GM12878 (cell line): ENCODE measurements at regions not wholly inside any gene's neighbourhood (a gene's known extent, or its start where the extent isn't known, plus 50 kb on each side); places are given as distances from the start of the nearest gene placed in this dataset.

Experiments used
- ATAC-seq: fragments of 200-7000 bp; cut with Tn5 transposase; 3 replicates; pipeline ENCODE4 v1.9.1; 2020; ENCODE audit warnings: mild to moderate bottlenecking, moderate library complexity
- BruUV-seq: library from RNA; stranded (reverse); fragments of 400-500 nt; replicated peaks from 2 replicates; lab custom pipeline; 2021; lab: Mats Ljungman, UMichigan
- CTCF ChIA-PET: fragments of 300-600 bp; sonication (Branson Sonifier 250); formaldehyde crosslinking; extraction: SDS; loops from one replicate; lab custom pipeline; 2021; ENCODE audit warnings: inconsistent platforms; lab: Yijun Ruan, JAX
- POLR2A ChIA-PET: fragments of 350-600 bp; formaldehyde crosslinking; extraction: SDS; loops from one replicate; lab custom pipeline; 2021; ENCODE audit warnings: inconsistent platforms; lab: Charles Lee
- RAD21 ChIA-PET: fragments of 300-600 bp; sonication (Branson Sonifier 250); formaldehyde crosslinking; loops from one replicate; lab custom pipeline; 2023; ENCODE audit warnings: antibody characterized with exemption; ENCODE audit not compliant: unreplicated experiment; lab: Charles Lee
- SMC1A ChIA-PET: fragments of 300-600 bp; sonication (Branson Sonifier 250); formaldehyde crosslinking; loops from one replicate; lab custom pipeline; 2023; ENCODE audit not compliant: unreplicated experiment, uncharacterized antibody; lab: Charles Lee
- DNase-seq: peaks from one replicate; pipeline ENCODE4 v3.0.0-alpha.2; 2011; ENCODE audit warnings: low read depth, low spot score
- FAIRE-seq: peaks from 3 replicates; lab custom pipeline; 2011; peaks lifted over from hg19 to GRCh38; lab: Jason Lieb, UNC
- H2AFZ ChIP-seq: 2 replicates; pipeline ENCODE4 v1.6.0; 2011; ENCODE audit warnings: low read depth, low read length, control low read depth; ENCODE audit not compliant: control insufficient read depth
- H3K27ac ChIP-seq: 2 replicates; pipeline ENCODE4 v1.5.1; 2011; ENCODE audit warnings: control low read depth; ENCODE audit not compliant: control insufficient read depth, insufficient read depth
- H3K27me3 ChIP-seq, 2 experiments: replicated peaks in 1 of 2; 2 replicates each; pipeline versions ENCODE4 v1.6.0 to v1.6.1; 2011; ENCODE audit warnings: low read length in 1 of 2; ENCODE audit not compliant: control insufficient read depth in 2 of 2, insufficient read depth in 2 of 2
- H3K36me3 ChIP-seq, 2 experiments: 2 replicates each; pipeline ENCODE4 v1.5.1; 2011; ENCODE audit warnings: low read length in 1 of 2; ENCODE audit not compliant: control insufficient read depth in 2 of 2, insufficient read depth in 2 of 2
- H3K4me1 ChIP-seq: 2 replicates; pipeline ENCODE4 v1.6.1; 2011; ENCODE audit warnings: mild to moderate bottlenecking, low read length, moderate library complexity, mixed read lengths; ENCODE audit not compliant: control insufficient read depth, insufficient read depth
- H3K4me2 ChIP-seq: 2 replicates; pipeline ENCODE4 v1.6.0; 2011; ENCODE audit warnings: control low read depth; ENCODE audit not compliant: control insufficient read depth, insufficient read depth
- H3K4me3 ChIP-seq: fragments of 200-600 bp; sonication (generic); 2 replicates; pipeline ENCODE4 v1.5.1; 2016
- H3K79me2 ChIP-seq: 2 replicates; pipeline ENCODE4 v1.6.0; 2011; ENCODE audit warnings: low read length; ENCODE audit not compliant: control insufficient read depth, insufficient read depth
- H3K9ac ChIP-seq: 2 replicates; pipeline ENCODE4 v1.8.0; 2011; ENCODE audit warnings: low read length, control low read depth, mixed read lengths; ENCODE audit not compliant: control insufficient read depth, insufficient read depth
- H3K9me3 ChIP-seq: replicated peaks from 3 replicates; pipeline ENCODE4 v1.5.1; 2011; ENCODE audit warnings: mild to moderate bottlenecking, low read length; ENCODE audit not compliant: control insufficient read depth, insufficient read depth
- H4K20me1 ChIP-seq: 2 replicates; pipeline ENCODE4 v1.6.0; 2011; ENCODE audit not compliant: control insufficient read depth, insufficient read depth
- EGR1 ChIP-seq, 2 experiments: IDR thresholded peaks; 1 replicate in 1 of 2; 2 replicates in 1 of 2; pipeline ENCODE4 v1.6.1; 2011 to 2012; ENCODE audit warnings: low read depth in 2 of 2, low read length in 2 of 2, borderline replicate concordance in 1 of 2, mild to moderate bottlenecking in 1 of 2, moderate library complexity in 1 of 2
- MEF2B ChIP-seq: fragments of 450-650 bp; IDR thresholded peaks from 2 replicates; pipeline ENCODE4 v1.6.1; 2018; ENCODE audit warnings: mild to moderate bottlenecking, moderate library complexity; ENCODE audit not compliant: partially characterized antibody, poor library complexity, severe bottlenecking
- NFYA ChIP-seq: IDR thresholded peaks from 2 replicates; pipeline ENCODE4 v1.6.1; 2011; ENCODE audit warnings: low read depth, mild to moderate bottlenecking, low read length, improper control_type of control experiment, borderline replicate concordance
- POU2F2 ChIP-seq: IDR thresholded peaks from 3 replicates; pipeline ENCODE4 v1.6.1; 2011; ENCODE audit warnings: low read depth, mild to moderate bottlenecking, low read length, borderline replicate concordance
- RUNX3 ChIP-seq: IDR thresholded peaks from 2 replicates; pipeline ENCODE4 v1.6.1; 2012; ENCODE audit warnings: low read length, inconsistent platforms
- SUPT20H ChIP-seq: IDR thresholded peaks from 2 replicates; pipeline ENCODE4 v1.6.1; 2011; ENCODE audit warnings: low read depth, mild to moderate bottlenecking, low read length, moderate library complexity, borderline replicate concordance; ENCODE audit not compliant: control insufficient read depth
- WGBS: methylation state at CpG from one replicate; pipeline ENCODE4 v1.1.6; 2016; ENCODE audit warnings: low lambda C conversion rate; ENCODE audit not compliant: insufficient replicate concordance, insufficient coverage; ENCODE audit errors: missing lambda C conversion rate; 5-methylcytosine and 5-hydroxymethylcytosine counted together
- in situ Hi-C: fragments of 300-500 bp; cut with MboI; formaldehyde crosslinking; loops from 9 replicates; pipeline ENCODE4 v1.14.3; 2018; ENCODE audit warnings: mixed read lengths
- intact Hi-C: fragments of 100-400 bp; cut with micrococcal nuclease; formaldehyde crosslinking; loops from one replicate; pipeline ENCODE4 v1.14.2; 2022; ENCODE audit not compliant: unreplicated experiment

GRCh38 chr1:90370686-90371447 lies 346.2 kb downstream of the BARHL2 start:
- no peaks in the 10 kb centered on the region for H4K20me1 ChIP-seq
- H2AFZ ChIP-seq: no peak overlapping the region
- H3K36me3 ChIP-seq: no peaks in the 10 kb centered on the region
- no peak overlapping the region for H3K27ac ChIP-seq
- CTCF ChIA-PET: interaction anchor here (1.4 to 1.9 kb wide), 3 partner anchors 35 to 45 kb away, joined by 3 to 6 read pairs (median 4); no protein-coding TSS in a partner anchor
- WGBS: 42% methylated on average over 4 of the region's 4 CpGs
- H3K79me2 ChIP-seq: no peaks in the 10 kb centered on the region
- H3K27me3 ChIP-seq: no peaks in the 10 kb centered on the region; a peak in 1 of 4 replicates
- intact Hi-C loops: no loop called here
- POLR2A ChIA-PET: interaction anchor here (1.6 kb wide), 1 partner anchor 12 kb away, joined by 4 read pairs; no protein-coding TSS in a partner anchor
- H3K4me1 ChIP-seq: no peaks in the 10 kb centered on the region
- ATAC-seq: peak; percentile 30
- in situ Hi-C loops: no loop called here
- SMC1A ChIA-PET: interaction anchor here (0.8 to 1.1 kb wide), 3 partner anchors 9 to 238 kb away, joined by 3 to 4 read pairs (median 4); no protein-coding TSS in a partner anchor
- DNase-seq: no peak
- no peak for TF ChIP-seq NFYA
- TF ChIP-seq POU2F2: no peak
- TF ChIP-seq EGR1 (IDR thresholded peaks at IDR 0.05; ENCODE audit: borderline replicate concordance in 1 of 2, low read depth in 2 of 2, low read length in 2 of 2): no peak
- peak; percentile 37 for TF ChIP-seq RUNX3
- TF ChIP-seq MEF2B: no peak
- TF ChIP-seq SUPT20H: no peak
- TF ChIP-seq, all 136 proteins: peak for 1
- Histone ChIP-seq H3K4me2 (no peak overlapping the region), H3K4me3 (no peak overlapping the region), H3K9me3 (no peaks in the 10 kb centered on the region), H3K9ac (no peak overlapping the region)
- no TSS peak for BruUV-seq
- no peak for FAIRE-seq
- RAD21 ChIA-PET: no interaction called here
